CD4-positive, alpha-beta T cell treated with Interleukin-17A for 4 hours (primary cell): ENCODE measurements at regions not wholly inside any gene's neighbourhood (a gene's known extent, or its start where the extent isn't known, plus 50 kb on each side); places are given as distances from the start of the nearest gene placed in this dataset.
"Not testable (repeated sequence)": the region's sequence is repeated elsewhere in the genome, so short reads cannot be mapped to it uniquely, and the experiment has no call there.

Source experiments
- DNase-seq: peaks from one replicate; pipeline ENCODE4 v3.0.0-alpha.2; 2020; ENCODE audit warnings: mixed read lengths

GRCh38 chr4:83758285-83758684 lies 222.4 kb downstream of the GPAT3 start:
- no peak for DNase-seq

GRCh38 chr4:83757121-83757621 lies 221.3 kb downstream of the GPAT3 start:
- DNase-seq = no peak

- DNase-seq = no peak
Observed at GRCh38 chr4:83753260-83753659, 217.4 kb downstream of the GPAT3 start.

- DNase-seq = no peak
Observed at GRCh38 chr4:83751336-83751949, 215.5 kb downstream of the GPAT3 start.

GRCh38 chr4:83748711-83749110 lies 212.8 kb downstream of the GPAT3 start:
- DNase-seq = no peak

- DNase-seq = no peak
Observed at GRCh38 chr4:83738895-83739294, 203.0 kb downstream of the GPAT3 start.

GRCh38 chr4:83734576-83734975 lies 198.7 kb downstream of the GPAT3 start:
- no peak for DNase-seq

- DNase-seq = no peak
Observed at GRCh38 chr4:83732114-83732635, 196.3 kb downstream of the GPAT3 start.

- DNase-seq = no peak
Observed at GRCh38 chr4:83731609-83732008, 195.7 kb downstream of the GPAT3 start.

- DNase-seq = not testable (repeated sequence)
Observed at GRCh38 chr4:83730958-83731357, 195.1 kb downstream of the GPAT3 start.

GRCh38 chr4:83728191-83728590 lies 192.3 kb downstream of the GPAT3 start:
- DNase-seq = no peak

GRCh38 chr4:83725336-83726085 lies 189.6 kb downstream of the GPAT3 start:
- DNase-seq = no peak

GRCh38 chr4:83724485-83725335 lies 188.8 kb downstream of the GPAT3 start:
- no peak for DNase-seq

- DNase-seq = no peak
Observed at GRCh38 chr4:83723609-83724008, 187.7 kb downstream of the GPAT3 start.

GRCh38 chr4:83722730-83723269 lies 186.9 kb downstream of the GPAT3 start:
- DNase-seq = no peak

- DNase-seq = no peak
Observed at GRCh38 chr4:83716874-83717273, 181.0 kb downstream of the GPAT3 start.

- DNase-seq = no peak
Observed at GRCh38 chr4:83712890-83713289, 177.0 kb downstream of the GPAT3 start.

- no peak for DNase-seq
Observed at GRCh38 chr4:83709627-83710026, 173.7 kb downstream of the GPAT3 start.

- DNase-seq = no peak
Observed at GRCh38 chr4:83708500-83709175, 172.7 kb downstream of the GPAT3 start.

GRCh38 chr4:83704786-83705185 lies 168.9 kb downstream of the GPAT3 start:
- DNase-seq = no peak

GRCh38 chr4:83703752-83704151 lies 167.8 kb downstream of the GPAT3 start:
- DNase-seq = no peak

GRCh38 chr4:83701041-83701440 lies 165.1 kb downstream of the GPAT3 start:
- DNase-seq = no peak
